H1 (cell line): ENCODE measurements at regions not wholly inside any gene's neighbourhood (a gene's known extent, or its start where the extent isn't known, plus 50 kb on each side); places are given as distances from the start of the nearest gene placed in this dataset.

Source experiments
- BRCA1 ChIP-seq: IDR thresholded peaks from 2 replicates; pipeline ENCODE4 v1.6.1; 2012; ENCODE audit warnings: low read depth, low read length, improper control_type of control experiment
- EGR1 ChIP-seq: IDR thresholded peaks from 2 replicates; pipeline ENCODE4 v1.6.1; 2011; ENCODE audit warnings: low read depth, low read length, borderline replicate concordance
- EZH2 ChIP-seq: fragments of 200-600 bp; sonication (generic); IDR thresholded peaks from 2 replicates; pipeline ENCODE4 v1.7.1; 2012; ENCODE audit warnings: low read depth, mild to moderate bottlenecking, moderate library complexity, low read length, inconsistent platforms; ENCODE audit not compliant: severe bottlenecking
- JUN ChIP-seq: IDR thresholded peaks from 2 replicates; pipeline ENCODE4 v1.6.1; 2011; ENCODE audit warnings: low read depth, mild to moderate bottlenecking, improper control_type of control experiment, low read length
- KDM5A ChIP-seq: fragments of 200-600 bp; IDR thresholded peaks from 2 replicates; pipeline ENCODE4 v1.7.1; 2012; ENCODE audit warnings: mild to moderate bottlenecking, low read length, inconsistent platforms, mixed read lengths
- PHF8 ChIP-seq: fragments of 200-600 bp; sonication (generic); conservative IDR thresholded peaks from 2 replicates; pipeline ENCODE4 v1.7.1; 2012; ENCODE audit warnings: low read depth, mild to moderate bottlenecking, inconsistent platforms, low read length, moderate library complexity
- POLR2A ChIP-seq, 2 experiments: IDR thresholded peaks; 1 replicate in 1 of 2; 2 replicates in 1 of 2; pipeline ENCODE4 v1.6.1; 2011; ENCODE audit warnings: low read depth in 2 of 2, low read length in 2 of 2, mild to moderate bottlenecking in 2 of 2; ENCODE audit errors: control extremely low read depth in 1 of 2
- RFX5 ChIP-seq: IDR thresholded peaks from 2 replicates; pipeline ENCODE4 v1.6.1; 2011; ENCODE audit warnings: low read depth, low read length, improper control_type of control experiment, borderline replicate concordance
- TAF1 ChIP-seq: IDR thresholded peaks from 2 replicates; pipeline ENCODE4 v1.6.1; 2011; ENCODE audit warnings: mild to moderate bottlenecking, low read depth, low read length
- TF ChIP-seq, protein P1 (sequence below), 3 experiments: IDR thresholded peaks; 1 replicate in 2 of 3; 2 replicates in 1 of 3; pipeline versions ENCODE4 v1.5.1 to v1.6.1; 2011; ENCODE audit warnings: low read length in 3 of 3, mild to moderate bottlenecking in 3 of 3, inconsistent platforms in 2 of 3, low read depth in 1 of 3, moderate library complexity in 1 of 3; ENCODE audit not compliant: insufficient read depth in 1 of 3; ENCODE audit errors: control extremely low read depth in 1 of 3
- TF ChIP-seq, protein P2 (sequence below): IDR thresholded peaks from 2 replicates; pipeline ENCODE4 v1.6.1; 2012; ENCODE audit warnings: low read length, inconsistent platforms

DNA sequence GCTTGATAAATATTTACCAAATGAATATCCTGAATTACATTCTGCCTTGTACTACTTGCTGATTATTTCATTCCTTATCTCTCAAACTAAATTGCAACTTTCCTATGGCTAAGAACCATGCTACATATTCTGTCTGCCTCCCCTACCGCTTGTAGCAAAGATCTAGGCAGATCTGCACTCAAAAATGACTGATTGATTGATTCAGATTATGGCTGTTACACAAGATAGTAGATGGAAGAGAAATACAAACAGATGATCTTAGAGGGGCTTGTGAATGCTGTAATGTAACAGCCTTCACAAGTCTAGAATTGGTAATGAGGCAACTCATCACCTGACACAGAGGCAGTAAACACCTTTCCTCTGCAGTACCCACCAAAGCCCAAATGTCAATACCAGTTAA is 446.1 kb downstream of the PRELID2 start:
- TF ChIP-seq PHF8 (no peak), POLR2A (IDR thresholded peaks at IDR 0.05; ENCODE audit: control extremely low read depth in 1 of 2, low read depth in 2 of 2, low read length in 2 of 2) (no peak), TAF1 (no peak), RFX5 (no peak), BRCA1 (no peak), EZH2 (no peak), KDM5A (no peak), EGR1 (no peak), JUN (no peak)
- TF ChIP-seq, protein P1, sequence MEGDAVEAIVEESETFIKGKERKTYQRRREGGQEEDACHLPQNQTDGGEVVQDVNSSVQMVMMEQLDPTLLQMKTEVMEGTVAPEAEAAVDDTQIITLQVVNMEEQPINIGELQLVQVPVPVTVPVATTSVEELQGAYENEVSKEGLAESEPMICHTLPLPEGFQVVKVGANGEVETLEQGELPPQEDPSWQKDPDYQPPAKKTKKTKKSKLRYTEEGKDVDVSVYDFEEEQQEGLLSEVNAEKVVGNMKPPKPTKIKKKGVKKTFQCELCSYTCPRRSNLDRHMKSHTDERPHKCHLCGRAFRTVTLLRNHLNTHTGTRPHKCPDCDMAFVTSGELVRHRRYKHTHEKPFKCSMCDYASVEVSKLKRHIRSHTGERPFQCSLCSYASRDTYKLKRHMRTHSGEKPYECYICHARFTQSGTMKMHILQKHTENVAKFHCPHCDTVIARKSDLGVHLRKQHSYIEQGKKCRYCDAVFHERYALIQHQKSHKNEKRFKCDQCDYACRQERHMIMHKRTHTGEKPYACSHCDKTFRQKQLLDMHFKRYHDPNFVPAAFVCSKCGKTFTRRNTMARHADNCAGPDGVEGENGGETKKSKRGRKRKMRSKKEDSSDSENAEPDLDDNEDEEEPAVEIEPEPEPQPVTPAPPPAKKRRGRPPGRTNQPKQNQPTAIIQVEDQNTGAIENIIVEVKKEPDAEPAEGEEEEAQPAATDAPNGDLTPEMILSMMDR (IDR thresholded peaks at IDR 0.05; ENCODE audit: control extremely low read depth in 1 of 3, insufficient read depth in 1 of 3, low read depth in 1 of 3, low read length in 3 of 3): no peak
- TF ChIP-seq, protein P2, sequence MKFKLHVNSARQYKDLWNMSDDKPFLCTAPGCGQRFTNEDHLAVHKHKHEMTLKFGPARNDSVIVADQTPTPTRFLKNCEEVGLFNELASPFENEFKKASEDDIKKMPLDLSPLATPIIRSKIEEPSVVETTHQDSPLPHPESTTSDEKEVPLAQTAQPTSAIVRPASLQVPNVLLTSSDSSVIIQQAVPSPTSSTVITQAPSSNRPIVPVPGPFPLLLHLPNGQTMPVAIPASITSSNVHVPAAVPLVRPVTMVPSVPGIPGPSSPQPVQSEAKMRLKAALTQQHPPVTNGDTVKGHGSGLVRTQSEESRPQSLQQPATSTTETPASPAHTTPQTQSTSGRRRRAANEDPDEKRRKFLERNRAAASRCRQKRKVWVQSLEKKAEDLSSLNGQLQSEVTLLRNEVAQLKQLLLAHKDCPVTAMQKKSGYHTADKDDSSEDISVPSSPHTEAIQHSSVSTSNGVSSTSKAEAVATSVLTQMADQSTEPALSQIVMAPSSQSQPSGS: no peak
